Heart left ventricle (tissue), 16 donors: ENCODE measurements at regions not wholly inside any gene's neighbourhood (a gene's known extent, or its start where the extent isn't known, plus 50 kb on each side); places are given as distances from the start of the nearest gene placed in this dataset.

Experiments
- ATAC-seq, 4 donors: fragments of 200-7000 bp; cut with Tn5 transposase; one replicate each; pipeline ENCODE4 v1.9.1; 2020 to 2022; ENCODE audit warnings: moderate library complexity in 4 of 4, mild to moderate bottlenecking in 3 of 4, moderate number of reproducible peaks in 1 of 4
- DNase-seq, 5 donors: peaks; one replicate each; pipeline ENCODE4 v3.0.0-alpha.2; 2020
- H3K27ac ChIP-seq, 12 donors: fragments of 200-600 bp; sonication (generic) in 4 of 12; one replicate each; pipeline versions ENCODE4 v1.5.0 to v1.8.0; 2016 to 2022; ENCODE audit warnings: mild to moderate bottlenecking in 2 of 12
- H3K27me3 ChIP-seq, 9 donors: fragments of 200-600 bp; sonication (generic) in 2 of 9; one replicate each; pipeline versions ENCODE4 v1.5.1 to v1.8.0; 2016 to 2022; ENCODE audit warnings: mild to moderate bottlenecking in 3 of 9
- H3K36me3 ChIP-seq, 9 donors: fragments of 200-600 bp; sonication (generic) in 2 of 9; one replicate each; pipeline versions ENCODE4 v1.5.0 to v1.8.0; 2018 to 2022; ENCODE audit warnings: mild to moderate bottlenecking in 2 of 9
- H3K4me1 ChIP-seq, 12 donors: fragments of 200-600 bp; sonication (generic) in 4 of 12; one replicate each; pipeline versions ENCODE4 v1.5.0 to v1.8.0; 2016 to 2022; ENCODE audit warnings: mild to moderate bottlenecking in 3 of 12
- H3K4me3 ChIP-seq, 12 donors: fragments of 200-600 bp; sonication (generic) in 4 of 12; one replicate each; pipeline versions ENCODE4 v1.5.0 to v1.8.0; 2017 to 2022; ENCODE audit warnings: mild to moderate bottlenecking in 9 of 12, moderate library complexity in 4 of 12
- H3K9me3 ChIP-seq, 12 donors: fragments of 200-600 bp; sonication (generic) in 4 of 12; one replicate each; pipeline versions ENCODE4 v1.5.0 to v1.8.0; 2016 to 2022; ENCODE audit warnings: mild to moderate bottlenecking in 1 of 12
- CTCF ChIP-seq, 12 donors: fragments of 200-600 bp; sonication (generic) in 4 of 12; IDR thresholded peaks; one replicate each; pipeline versions ENCODE4 v1.5.0 to v1.8.0; 2018 to 2022; ENCODE audit warnings: antibody characterized with exemption in 12 of 12, mild to moderate bottlenecking in 5 of 12
- POLR2A ChIP-seq, 2 donors: fragments of 450-650 bp; IDR thresholded peaks; one replicate each; pipeline ENCODE4 v1.6.1; 2017; ENCODE audit warnings: antibody characterized with exemption in 2 of 2, mild to moderate bottlenecking in 2 of 2, moderate library complexity in 2 of 2
- WGBS, 4 donors: extraction: QIAGEN DNeasy Blood & Tissue Kit in 2 of 4; methylation state at CpG; one replicate each; pipeline versions ENCODE4 v1.1.5 to v1.1.7; 2013 to 2018; 5-methylcytosine and 5-hydroxymethylcytosine counted together
- intact Hi-C, 10 donors: fragments of 100-400 bp; cut with DNase I; formaldehyde crosslinking; loops; one replicate each; pipeline versions ENCODE4 v1.11.1 to v1.14.2; 2022
- donor health status: ischemic (EF 13 %, LVEDD 7.1; RV severe dilation, severe dysfunction).
- donor health status: healthy with polysubstance abuse.
- donor health status: DM: no; HTN: yes; CAD: no.
- donor health status: DM: no; HTN: no; CAD: no.
- donor health status: ischemic (EF 25% LVEDD 6.9; RV normal size, moderate dysfunction).
- donor health status: ischemic (EF 25% LVEDD 5.7; RV mildly dilated, moderate dysfunction).
- donor health status: healthy.
- donor health status: DM: yes; HTN: yes; CAD: no.
- donor health status: ischemic (EF 35%, LVEDD 5.7; RV mildly dilated, moderate dysfunction).
- donor health status: nonischemic (EF 11% LVEDD 7.7; RV severe dilation, severe dysfunction).
- donor health status: DM: yes; HTN: yes; CAD: no.
- donor health status: PGD.
- donor health status: ischemic (EF 29% LVEDD 5.4; RV normal size, mild dysfunction).
- donor health status: nonischemic (EF 23%, LVEDD 6.1; RV moderate dilation, normal function).

DNA sequence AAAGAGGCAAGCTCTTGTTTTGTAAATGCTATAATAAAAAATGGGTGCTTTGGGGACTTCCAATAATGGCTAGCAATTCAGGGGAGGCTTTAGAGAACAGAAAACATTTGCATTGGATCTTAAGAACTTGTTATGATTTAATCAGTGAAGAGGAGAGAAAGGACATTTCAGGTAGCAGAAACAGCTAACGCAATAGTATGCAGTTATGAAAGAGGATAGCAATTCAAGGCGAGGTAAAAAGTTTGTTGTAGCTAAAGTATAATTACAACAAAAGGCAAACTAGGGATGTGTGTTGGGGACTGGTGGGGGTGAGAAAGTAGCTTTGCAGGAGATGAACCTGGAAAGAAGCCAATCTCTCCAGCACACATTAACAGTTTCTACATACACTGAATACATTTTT lies 558.7 kb upstream of the SEMA6D start:
- ATAC-seq, result no peak
- H3K27me3 ChIP-seq, result no peaks in the 10 kb centered on the region
- H3K9me3 ChIP-seq, result peaks cover 0 to 5% (median 0%) of the 10 kb centered on the region in 12 donors
- intact Hi-C loops, result no loop called here
- H3K36me3 ChIP-seq, result no peaks in the 10 kb centered on the region
- no peak for DNase-seq
- 80 to 91% (median 90%) methylated on average over 2 of the region's 2 CpGs for WGBS, 4 donors
- TF ChIP-seq CTCF (IDR thresholded peaks at IDR 0.05) (no peak), POLR2A (IDR thresholded peaks at IDR 0.05) (no peak)
- H3K4me1 ChIP-seq, result no peaks in the 10 kb centered on the region
- H3K27ac ChIP-seq, result no peak overlapping the region
- no peak overlapping the region for H3K4me3 ChIP-seq

DNA sequence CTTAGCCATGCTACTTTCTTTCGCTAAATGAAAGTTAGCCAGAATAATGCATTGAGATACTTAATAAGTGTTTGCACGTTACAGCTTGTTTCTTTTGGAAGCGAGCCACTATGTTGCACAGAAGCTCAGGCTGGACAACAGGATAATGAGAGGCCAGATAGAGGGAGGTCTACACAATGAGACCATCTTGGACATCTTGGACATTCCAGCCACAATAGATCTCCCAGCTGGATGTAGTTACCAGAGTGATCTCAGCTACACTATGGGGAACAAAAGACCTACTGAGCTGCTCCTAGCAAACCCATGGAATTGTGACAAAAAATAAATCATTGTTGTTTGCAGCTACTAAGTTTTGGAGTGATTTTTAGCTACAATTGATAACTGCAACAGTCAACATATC lies 540.1 kb upstream of the SEMA6D start:
- H3K9me3 ChIP-seq, result peaks cover 0 to 4% (median 0%) of the 10 kb centered on the region in 12 donors
- no peak for TF ChIP-seq CTCF (IDR thresholded peaks at IDR 0.05)
- TF ChIP-seq POLR2A (IDR thresholded peaks at IDR 0.05), result no peak
- H3K27ac ChIP-seq, result no peak overlapping the region
- H3K4me1 ChIP-seq, result no peaks in the 10 kb centered on the region
- no peaks in the 10 kb centered on the region for H3K36me3 ChIP-seq
- no peak for ATAC-seq
- peaks cover 0 to 20% (median 0%) of the 10 kb centered on the region in 9 donors for H3K27me3 ChIP-seq
- intact Hi-C loops, result no loop called here
- 66 to 76% (median 72%) methylated on average over 3 of the region's 3 CpGs for WGBS, 4 donors
- no peak overlapping the region for H3K4me3 ChIP-seq
- no peak for DNase-seq

DNA sequence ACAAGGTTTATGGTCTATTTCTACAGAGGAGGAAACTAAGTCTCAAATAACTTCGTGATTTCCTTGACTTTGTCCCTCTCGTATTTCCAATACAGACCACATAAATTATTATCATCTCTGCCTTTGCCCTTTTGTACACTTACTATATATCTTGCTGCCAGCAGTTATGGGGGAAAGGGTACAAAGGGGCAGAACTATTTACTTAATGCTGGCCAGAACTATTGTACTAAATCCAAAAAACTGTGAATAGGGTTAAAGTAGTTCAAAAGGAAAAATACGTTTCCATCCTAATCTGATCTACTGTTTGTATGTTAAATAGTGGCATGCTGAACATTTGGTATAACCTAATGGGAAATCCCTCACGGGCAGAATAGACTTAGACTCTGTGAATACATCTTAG lies 537.3 kb upstream of the SEMA6D start:
- Histone ChIP-seq H3K27me3 (peaks cover 0 to 48% (median 16%) of the 10 kb centered on the region in 9 donors), H3K4me3 (no peak overlapping the region), H3K4me1 (peaks cover 0 to 15% (median 11%) of the 10 kb centered on the region in 12 donors), H3K36me3 (no peaks in the 10 kb centered on the region), H3K27ac (no peak overlapping the region), H3K9me3 (peaks cover 0 to 4% (median 0%) of the 10 kb centered on the region in 12 donors)
- WGBS, 4 donors, result 42 to 85% (median 67%) methylated on average over 4 of the region's 4 CpGs
- ATAC-seq, result no peak
- intact Hi-C loops, result loop anchor here in 1 of 10 donors (10.0 kb wide), 1 partner anchor 395 kb away; no protein-coding TSS in a partner anchor
- no peak for DNase-seq
- no peak for TF ChIP-seq POLR2A (IDR thresholded peaks at IDR 0.05)
- TF ChIP-seq CTCF (IDR thresholded peaks at IDR 0.05), result no peak

- Histone ChIP-seq H3K27me3 (peaks cover 0 to 66% (median 22%) of the 10 kb centered on the region in 9 donors), H3K4me1 (peaks cover 0 to 19% (median 13%) of the 10 kb centered on the region in 12 donors), H3K4me3 (no peak overlapping the region), H3K36me3 (no peaks in the 10 kb centered on the region), H3K9me3 (no peaks in the 10 kb centered on the region), H3K27ac (no peak overlapping the region)
- 40 to 76% (median 62%) methylated on average over 2 of the region's 2 CpGs for WGBS, 4 donors
- TF ChIP-seq POLR2A (IDR thresholded peaks at IDR 0.05) (no peak), CTCF (IDR thresholded peaks at IDR 0.05) (no peak)
- intact Hi-C loops, result loop anchor here in 1 of 10 donors (10.0 kb wide), 1 partner anchor 398 kb away; no protein-coding TSS in a partner anchor
- ATAC-seq, result no peak
- no peak for DNase-seq
Measured at GRCh38 chr15:47182818-47183217, 534.5 kb upstream of the SEMA6D start.
